ENCODE measurements at regions not wholly inside any gene's neighbourhood (a gene's known extent, or its start where the extent isn't known, plus 50 kb on each side); places are given as distances from the start of the nearest gene placed in this dataset.
"Not testable (repeated sequence)": the region's sequence is repeated elsewhere in the genome, so short reads cannot be mapped to it uniquely, and the experiment has no call there.

- Histone ChIP-seq H3K4me3 (ENCODE audit: insufficient read depth, low read depth, low read length) (no peak overlapping the region), H3K36me3 (ENCODE audit: insufficient read depth, low read length) (no peaks in the 10 kb centered on the region), H3K27me3 (ENCODE audit: insufficient read depth, low read length) (no peaks in the 10 kb centered on the region), H3K9ac (ENCODE audit: low read length) (no peak overlapping the region), H3K4me1 (ENCODE audit: insufficient read depth, low read length) (no peaks in the 10 kb centered on the region), H3K9me3 (ENCODE audit: insufficient read depth, low read depth, low read length) (no peaks in the 10 kb centered on the region), H3K4me2 (ENCODE audit: low read length) (no peak overlapping the region), H3K79me2 (ENCODE audit: insufficient read depth, low read length) (no peaks in the 10 kb centered on the region), H3K27ac (ENCODE audit: low read depth, low read length) (no peak overlapping the region), H2AFZ (ENCODE audit: low read depth, low read length) (no peak overlapping the region), H4K20me1 (ENCODE audit: insufficient read depth, low read length) (no peaks in the 10 kb centered on the region)
- peaks cover 2% of the 10 kb centered on the region for H3K9me3 Mint-ChIP-seq (ENCODE audit: unreplicated experiment)
- no peak overlapping the region for H3K4me3 Mint-ChIP-seq (ENCODE audit: unreplicated experiment)
- H3K36me3 Mint-ChIP-seq (ENCODE audit: low read depth, unreplicated experiment), result no peaks in the 10 kb centered on the region
- FAIRE-seq (no peak), DNase-seq (ENCODE audit: low read depth) (no peak)
- peaks cover 6% of the 10 kb centered on the region for H3K4me1 Mint-ChIP-seq (ENCODE audit: low read depth, unreplicated experiment)
- H3K27me3 Mint-ChIP-seq (ENCODE audit: low read depth, unreplicated experiment), result no peaks in the 10 kb centered on the region
- TF ChIP-seq EZH2 (IDR thresholded peaks at IDR 0.05; ENCODE audit: insufficient read depth, low read length), result no peak
- TF ChIP-seq CTCF (IDR thresholded peaks at IDR 0.05; ENCODE audit: insufficient read depth, low read depth, low read length), result no peak
- H3K27ac Mint-ChIP-seq (ENCODE audit: unreplicated experiment), result no peak overlapping the region
Measured at GRCh38 chr9:108257382-108257781, 598.4 kb downstream of the ACTL7B start.

DNA sequence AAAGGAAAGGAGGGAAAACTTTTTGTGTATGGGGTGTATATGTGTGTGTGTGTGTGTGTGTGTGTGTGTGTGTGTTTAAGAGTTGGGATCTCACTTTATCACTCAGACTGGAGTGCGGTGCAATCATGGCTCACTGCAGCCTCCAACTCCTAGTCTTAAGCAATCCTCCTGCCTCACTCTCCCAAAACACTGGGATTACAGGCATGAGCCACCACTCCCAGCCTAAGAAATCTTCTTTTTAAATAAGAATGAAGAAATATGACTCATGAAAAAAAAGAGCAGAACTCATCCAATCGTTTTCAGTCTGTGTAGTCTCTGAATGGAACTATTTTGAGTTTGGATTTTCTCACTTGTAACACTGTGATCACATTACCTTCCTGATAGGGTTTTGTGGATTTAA, 601.5 kb downstream of the ACTL7B start:
- Histone ChIP-seq H3K4me1 (ENCODE audit: insufficient read depth, low read length) (no peaks in the 10 kb centered on the region), H4K20me1 (ENCODE audit: insufficient read depth, low read length) (no peaks in the 10 kb centered on the region), H3K4me2 (ENCODE audit: low read length) (no peak overlapping the region), H3K27me3 (ENCODE audit: insufficient read depth, low read length) (no peaks in the 10 kb centered on the region), H2AFZ (ENCODE audit: low read depth, low read length) (no peak overlapping the region), H3K79me2 (ENCODE audit: insufficient read depth, low read length) (no peaks in the 10 kb centered on the region), H3K4me3 (ENCODE audit: insufficient read depth, low read depth, low read length) (no peak overlapping the region), H3K9me3 (ENCODE audit: insufficient read depth, low read depth, low read length) (no peaks in the 10 kb centered on the region), H3K9ac (ENCODE audit: low read length) (no peak overlapping the region), H3K27ac (ENCODE audit: low read depth, low read length) (no peak overlapping the region), H3K36me3 (ENCODE audit: insufficient read depth, low read length) (no peaks in the 10 kb centered on the region)
- no peaks in the 10 kb centered on the region for H3K9me3 Mint-ChIP-seq (ENCODE audit: unreplicated experiment)
- H3K27ac Mint-ChIP-seq (ENCODE audit: unreplicated experiment), result no peak overlapping the region
- H3K4me1 Mint-ChIP-seq (ENCODE audit: low read depth, unreplicated experiment), result no peaks in the 10 kb centered on the region
- DNase-seq (ENCODE audit: low read depth), result no peak
- no peaks in the 10 kb centered on the region for H3K36me3 Mint-ChIP-seq (ENCODE audit: low read depth, unreplicated experiment)
- no peak for FAIRE-seq
- H3K4me3 Mint-ChIP-seq (ENCODE audit: unreplicated experiment), result no peak overlapping the region
- H3K27me3 Mint-ChIP-seq (ENCODE audit: low read depth, unreplicated experiment), result no peaks in the 10 kb centered on the region
- TF ChIP-seq EZH2 (IDR thresholded peaks at IDR 0.05; ENCODE audit: insufficient read depth, low read length) (no peak), CTCF (IDR thresholded peaks at IDR 0.05; ENCODE audit: insufficient read depth, low read depth, low read length) (no peak)

DNA sequence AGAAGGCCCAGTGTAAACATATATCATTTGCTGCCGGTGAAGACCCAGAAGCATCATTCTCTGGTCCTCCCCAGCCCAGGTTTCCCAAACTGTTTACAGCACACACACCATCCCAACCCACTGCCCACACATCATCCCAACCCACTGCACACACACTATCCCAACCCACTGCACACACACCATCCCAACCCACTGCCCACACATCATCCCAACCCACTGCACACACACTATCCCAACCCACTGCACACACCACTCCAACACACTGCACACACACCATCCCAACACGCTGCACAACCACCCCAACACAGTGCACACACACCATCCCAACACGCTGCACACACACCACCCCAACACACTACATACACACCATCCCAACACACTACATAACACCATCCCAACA, 608.4 kb downstream of the ACTL7B start:
- FAIRE-seq; H3K27ac Mint-ChIP-seq (ENCODE audit: unreplicated experiment); H3K27me3 Mint-ChIP-seq (ENCODE audit: low read depth, unreplicated experiment): not testable (repeated sequence)

More for the DNA sequence above, 608.4 kb downstream of the ACTL7B start:
- H3K9me3 Mint-ChIP-seq (ENCODE audit: unreplicated experiment); H3K27ac ChIP-seq (ENCODE audit: low read depth, low read length); H2AFZ ChIP-seq (ENCODE audit: low read depth, low read length); H3K4me1 ChIP-seq (ENCODE audit: insufficient read depth, low read length); H3K79me2 ChIP-seq (ENCODE audit: insufficient read depth, low read length); H4K20me1 ChIP-seq (ENCODE audit: insufficient read depth, low read length); DNase-seq (ENCODE audit: low read depth); H3K9ac ChIP-seq (ENCODE audit: low read length); H3K36me3 Mint-ChIP-seq (ENCODE audit: low read depth, unreplicated experiment); H3K4me2 ChIP-seq (ENCODE audit: low read length); H3K4me3 Mint-ChIP-seq (ENCODE audit: unreplicated experiment); H3K27me3 ChIP-seq (ENCODE audit: insufficient read depth, low read length); H3K4me3 ChIP-seq (ENCODE audit: insufficient read depth, low read depth, low read length); H3K36me3 ChIP-seq (ENCODE audit: insufficient read depth, low read length); H3K4me1 Mint-ChIP-seq (ENCODE audit: low read depth, unreplicated experiment); H3K9me3 ChIP-seq (ENCODE audit: insufficient read depth, low read depth, low read length): not testable (repeated sequence)

Measured in astrocyte (in vitro differentiated cells and primary cell).